ENCODE measurements at regions not wholly inside any gene's neighbourhood (a gene's known extent, or its start where the extent isn't known, plus 50 kb on each side); places are given as distances from the start of the nearest gene placed in this dataset.

DNA sequence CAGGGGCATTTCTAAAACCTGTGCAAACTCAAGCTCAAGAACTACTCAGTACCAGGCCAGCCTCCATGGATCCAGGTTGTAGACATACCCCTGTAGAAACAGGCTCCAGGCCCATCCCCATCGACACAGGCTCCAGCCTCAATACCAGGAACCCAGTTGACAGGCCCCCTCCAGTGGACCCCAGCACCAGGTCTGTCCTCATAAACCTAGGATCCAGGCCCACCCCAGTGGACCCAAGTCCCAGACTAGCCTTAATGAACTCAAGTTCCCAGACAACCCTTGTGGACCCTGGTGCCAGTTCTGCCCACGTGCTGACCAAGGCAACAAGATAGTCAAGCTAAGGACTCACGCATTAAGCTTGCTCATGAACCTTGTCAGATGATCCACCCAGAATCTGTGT, 476.9 kb downstream of the TBC1D32 start:
- CTCF ChIA-PET = no interaction called here
- dilution Hi-C loops (cut with HindIII; ENCODE audit: low sequenced_read_pairs, unreplicated experiment) = no loop called here
- H3K9ac ChIP-seq (ENCODE audit: low read depth, low read length) = no peak overlapping the region

More for the DNA sequence above, 476.9 kb downstream of the TBC1D32 start:
- Histone ChIP-seq H3K23ac (ENCODE audit: low read depth, low read length) (no peak overlapping the region), H3K36me3 (ENCODE audit: control insufficient read depth, insufficient read depth, low read length) (no peaks in the 10 kb centered on the region), H3K79me1 (ENCODE audit: low read depth in 1 of 2, low read length in 2 of 2) (no peaks in the 10 kb centered on the region), H3K9me3 (ENCODE audit: control insufficient read depth, insufficient read depth, low read length) (peaks cover 9% of the 10 kb centered on the region; the same call in 1 of the 2 replicates), H4K5ac (ENCODE audit: low read depth, low read length) (no peak overlapping the region), H3K18ac (ENCODE audit: low read depth, low read length) (no peak overlapping the region), H2AK5ac (ENCODE audit: low read depth, low read length) (no peak overlapping the region), H3K27ac (ENCODE audit: insufficient read depth, low read length) (no peak overlapping the region), H4K8ac (ENCODE audit: low read depth in 2 of 2, low read length in 2 of 2) (no peak overlapping the region), H3K4me2 (ENCODE audit: low read depth, low read length) (no peak overlapping the region), H2BK120ac (ENCODE audit: low read depth, low read length) (no peak overlapping the region), H3K4me3 (ENCODE audit: insufficient read depth, low read depth, low read length) (no peak overlapping the region), H2BK5ac (ENCODE audit: low read depth, low read length, poor library complexity, severe bottlenecking) (no peak overlapping the region), H3K4me1 (ENCODE audit: control insufficient read depth, insufficient read depth, low read length) (no peaks in the 10 kb centered on the region), H3K14ac (replicated peaks; ENCODE audit: low read depth, low read length) (no peak overlapping the region), H3K4ac (ENCODE audit: low read depth, low read length) (no peak overlapping the region), H3K56ac (ENCODE audit: extremely low read depth, insufficient read depth, low read length) (no peak overlapping the region), H4K20me1 (ENCODE audit: insufficient read depth, low read length) (no peaks in the 10 kb centered on the region), H2AFZ (replicated peaks; ENCODE audit: low read length, poor library complexity) (no peak overlapping the region), H2BK15ac (ENCODE audit: low read depth, low read length) (no peak overlapping the region), H3K27me3 (ENCODE audit: control insufficient read depth, insufficient read depth, low read length) (no peaks in the 10 kb centered on the region), H2AK9ac (replicated peaks; ENCODE audit: low read depth, low read length, poor library complexity) (no peak overlapping the region), H4K91ac (ENCODE audit: insufficient read depth, low read depth, low read length) (no peak overlapping the region), H3K9me1 (ENCODE audit: insufficient read depth, low read length) (no peaks in the 10 kb centered on the region), H2BK20ac (ENCODE audit: low read depth, low read length) (no peak overlapping the region)
- DNase-seq (no peak), ATAC-seq (ENCODE audit: low read depth) (no peak)
- in situ Hi-C loops (cut with MboI; ENCODE audit: low sequenced_read_pairs) = no loop called here
- TF ChIP-seq, protein P1, sequence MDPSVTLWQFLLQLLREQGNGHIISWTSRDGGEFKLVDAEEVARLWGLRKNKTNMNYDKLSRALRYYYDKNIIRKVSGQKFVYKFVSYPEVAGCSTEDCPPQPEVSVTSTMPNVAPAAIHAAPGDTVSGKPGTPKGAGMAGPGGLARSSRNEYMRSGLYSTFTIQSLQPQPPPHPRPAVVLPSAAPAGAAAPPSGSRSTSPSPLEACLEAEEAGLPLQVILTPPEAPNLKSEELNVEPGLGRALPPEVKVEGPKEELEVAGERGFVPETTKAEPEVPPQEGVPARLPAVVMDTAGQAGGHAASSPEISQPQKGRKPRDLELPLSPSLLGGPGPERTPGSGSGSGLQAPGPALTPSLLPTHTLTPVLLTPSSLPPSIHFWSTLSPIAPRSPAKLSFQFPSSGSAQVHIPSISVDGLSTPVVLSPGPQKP (IDR thresholded peaks at IDR 0.05; ENCODE audit: borderline replicate concordance, low read depth, low read length) = no peak
- TF ChIP-seq MAZ (IDR thresholded peaks at IDR 0.05; ENCODE audit: borderline replicate concordance, low read depth, low read length) = no peak
- TF ChIP-seq, protein P2, sequence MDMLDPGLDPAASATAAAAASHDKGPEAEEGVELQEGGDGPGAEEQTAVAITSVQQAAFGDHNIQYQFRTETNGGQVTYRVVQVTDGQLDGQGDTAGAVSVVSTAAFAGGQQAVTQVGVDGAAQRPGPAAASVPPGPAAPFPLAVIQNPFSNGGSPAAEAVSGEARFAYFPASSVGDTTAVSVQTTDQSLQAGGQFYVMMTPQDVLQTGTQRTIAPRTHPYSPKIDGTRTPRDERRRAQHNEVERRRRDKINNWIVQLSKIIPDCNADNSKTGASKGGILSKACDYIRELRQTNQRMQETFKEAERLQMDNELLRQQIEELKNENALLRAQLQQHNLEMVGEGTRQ (IDR thresholded peaks at IDR 0.05; ENCODE audit: low read depth, low read length) = no peak
- TF ChIP-seq RAD21 (IDR thresholded peaks at IDR 0.05; ENCODE audit: low read length) = no peak
- TF ChIP-seq POLR2A (IDR thresholded peaks at IDR 0.05; ENCODE audit: low read depth, low read length) = no peak
- no peak for TF ChIP-seq MAFK (IDR thresholded peaks at IDR 0.05; ENCODE audit: low read depth, low read length)
- TF ChIP-seq NFE2L2 (IDR thresholded peaks at IDR 0.05; ENCODE audit: low read depth, low read length) = no peak
- TF ChIP-seq CTCF (conservative IDR thresholded peaks at IDR 0.05; ENCODE audit: low read depth, low read length) = no peak
- TF ChIP-seq CHD1 (IDR thresholded peaks at IDR 0.05; ENCODE audit: low read depth, low read length) = no peak
- no peak for TF ChIP-seq RFX5 (IDR thresholded peaks at IDR 0.05; ENCODE audit: low read depth, low read length)
- TF ChIP-seq FOS (IDR thresholded peaks at IDR 0.05; ENCODE audit: low read depth, low read length) = no peak
- no peak for TF ChIP-seq SMC3 (IDR thresholded peaks at IDR 0.05; ENCODE audit: low read depth, low read length)
- TF ChIP-seq MXI1 (IDR thresholded peaks at IDR 0.05; ENCODE audit: borderline replicate concordance, low read depth, low read length) = no peak
- no peak for TF ChIP-seq BHLHE40 (IDR thresholded peaks at IDR 0.05; ENCODE audit: low read depth, low read length)
- TF ChIP-seq RCOR1 (IDR thresholded peaks at IDR 0.05; ENCODE audit: insufficient replicate concordance, low read length) = no peak
- no peak for TF ChIP-seq CEBPB (IDR thresholded peaks at IDR 0.05; ENCODE audit: low read depth, low read length)
- POLR2A ChIA-PET (ENCODE audit: unreplicated experiment) = no interaction called here
- no TSS peak for BruUV-seq (replicated peaks)
- WGBS, 2 experiments (ENCODE audit: extremely low coverage in 2 of 2, insufficient read length in 1 of 2) = no CpG with 5 or more reads among the region's 3 CpGs
- intact Hi-C loops (cut with micrococcal nuclease) = no loop called here

All from IMR-90 (cell line).